ENCODE measurements at regions not wholly inside any gene's neighbourhood (a gene's known extent, or its start where the extent isn't known, plus 50 kb on each side); places are given as distances from the start of the nearest gene placed in this dataset.
A peak's percentile ranks its signal among the peaks of the same experiment; 100 is the strongest.

GRCh38 chr17:5775098-5775497, 190.8 kb upstream of the NLRP1 start:
- no peak for TF ChIP-seq CTCF (conservative IDR thresholded peaks at IDR 0.05 in 1 of 2, IDR thresholded peaks at IDR 0.05 in 1 of 2; ENCODE audit: extremely low read depth in 1 of 2, insufficient read depth in 1 of 2, low read depth in 1 of 2, low read length in 2 of 2)
- TF ChIP-seq EZH2 (IDR thresholded peaks at IDR 0.05; ENCODE audit: borderline replicate concordance, low read length) = peak; percentile 40
